ENCODE measurements at regions not wholly inside any gene's neighbourhood (a gene's known extent, or its start where the extent isn't known, plus 50 kb on each side); places are given as distances from the start of the nearest gene placed in this dataset.
"Not testable (repeated sequence)": the region's sequence is repeated elsewhere in the genome, so short reads cannot be mapped to it uniquely, and the experiment has no call there.

DNA sequence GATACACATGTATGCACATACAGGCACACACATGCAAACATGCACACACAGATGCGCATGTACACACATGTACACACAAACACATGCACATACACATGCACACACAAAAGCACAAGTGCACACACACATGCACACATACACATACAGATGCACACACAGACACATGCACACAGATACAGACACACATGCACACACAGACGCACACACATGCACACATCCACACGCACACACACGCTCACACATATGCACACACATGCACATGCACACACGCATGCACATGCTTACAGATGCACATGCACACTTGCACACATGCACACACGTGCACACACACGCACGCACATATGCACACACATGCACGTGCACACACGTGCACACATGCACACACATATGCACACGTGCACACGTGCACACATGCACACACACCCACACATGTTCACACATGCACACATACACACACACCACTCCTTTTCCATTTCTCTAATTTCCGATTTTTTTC lies 283.8 kb upstream of the FRG2C start:
- H3K4me3 ChIP-seq (ENCODE audit: low read depth, low read length) = no peak overlapping the region
- H3K36me3 ChIP-seq (replicated peaks) = no peaks in the 10 kb centered on the region
- in situ Hi-C loops (cut with HindIII; ENCODE audit: low pct_ligation_motif_present, low sequenced_read_pairs) = no loop called here
- H3K27me3 ChIP-seq (replicated peaks) = no peaks in the 10 kb centered on the region
- no peak overlapping the region for H3K27ac ChIP-seq
- no peak for TF ChIP-seq CTCF (IDR thresholded peaks at IDR 0.05; ENCODE audit: low read depth, low read length, missing control alignments)
- no peak for DNase-seq

DNA sequence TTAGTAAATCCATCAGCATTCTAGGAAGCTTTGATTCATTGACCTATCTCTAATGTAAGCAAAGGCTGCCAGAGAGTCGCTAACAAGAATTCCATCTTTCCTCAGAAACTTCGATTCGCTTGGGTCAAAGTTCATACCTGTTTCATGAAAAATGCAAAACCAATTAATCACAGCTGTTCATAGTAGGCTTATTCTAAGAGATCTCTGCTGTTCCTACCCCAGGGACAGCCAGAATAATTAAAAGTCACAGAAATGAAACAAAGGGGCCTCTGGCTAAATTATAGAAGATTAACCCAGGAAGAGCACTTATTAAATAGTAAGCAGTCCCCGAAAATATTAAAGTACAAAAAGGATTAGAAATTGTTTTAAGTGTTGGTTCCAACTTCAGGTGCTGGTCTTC lies 280.1 kb upstream of the FRG2C start:
- H3K27me3 ChIP-seq (replicated peaks); in situ Hi-C loops (cut with HindIII; ENCODE audit: low pct_ligation_motif_present, low sequenced_read_pairs); H3K36me3 ChIP-seq (replicated peaks); DNase-seq; H3K27ac ChIP-seq; H3K4me3 ChIP-seq (ENCODE audit: low read depth, low read length): not testable (repeated sequence)

GRCh38 chr3:75388486-75389124 lies 275.5 kb upstream of the FRG2C start:
- peak; percentile 14 for DNase-seq
- in situ Hi-C loops (cut with HindIII; ENCODE audit: low pct_ligation_motif_present, low sequenced_read_pairs); H3K36me3 ChIP-seq (replicated peaks); H3K4me3 ChIP-seq (ENCODE audit: low read depth, low read length); H3K27ac ChIP-seq; H3K27me3 ChIP-seq (replicated peaks): not testable (repeated sequence)

DNA sequence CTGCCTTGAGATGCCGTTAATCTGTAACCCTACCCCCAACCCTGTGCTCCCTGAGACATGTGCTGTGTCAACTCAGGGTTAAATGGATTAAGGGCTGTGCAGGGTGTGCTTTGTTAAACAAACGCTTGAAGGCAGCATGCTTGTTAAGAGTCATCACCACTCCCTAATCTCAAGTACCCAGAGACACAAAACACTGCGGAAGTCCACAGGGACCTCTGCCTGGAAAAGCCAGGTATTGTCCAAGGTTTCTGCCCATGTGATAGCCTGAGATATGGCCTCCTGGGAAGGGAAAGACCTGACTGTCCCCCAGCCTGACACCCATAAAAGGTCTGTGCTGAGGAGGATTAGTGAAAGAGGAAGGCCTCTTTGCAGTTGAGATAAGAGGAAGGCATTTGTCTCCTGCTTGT lies 270.8 kb upstream of the FRG2C start:
- H3K27ac ChIP-seq; H3K4me3 ChIP-seq (ENCODE audit: low read depth, low read length); H3K27me3 ChIP-seq (replicated peaks); in situ Hi-C loops (cut with HindIII; ENCODE audit: low pct_ligation_motif_present, low sequenced_read_pairs); DNase-seq; H3K36me3 ChIP-seq (replicated peaks): not testable (repeated sequence)

DNA sequence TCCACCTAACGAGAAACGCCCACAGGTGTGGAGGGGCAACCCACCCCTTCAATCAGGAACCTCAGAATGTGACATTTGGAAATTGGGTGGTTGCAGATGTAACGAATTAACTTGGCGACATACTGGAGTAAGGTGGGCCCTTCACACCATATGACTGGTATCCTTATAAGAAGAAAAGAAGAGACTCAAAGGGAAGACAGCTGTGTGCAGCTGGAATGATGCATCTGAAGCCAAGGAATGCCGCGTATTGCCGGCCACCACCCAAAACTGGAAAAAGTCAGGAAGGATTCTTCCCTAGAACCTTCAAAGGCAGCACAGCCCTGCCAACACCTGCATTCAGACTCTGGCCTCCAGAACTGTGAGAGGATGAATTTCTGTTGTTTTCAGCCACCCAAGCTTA lies 270.0 kb upstream of the FRG2C start:
- H3K4me3 ChIP-seq (ENCODE audit: low read depth, low read length); in situ Hi-C loops (cut with HindIII; ENCODE audit: low pct_ligation_motif_present, low sequenced_read_pairs); DNase-seq; H3K27ac ChIP-seq; H3K27me3 ChIP-seq (replicated peaks); H3K36me3 ChIP-seq (replicated peaks): not testable (repeated sequence)

DNA sequence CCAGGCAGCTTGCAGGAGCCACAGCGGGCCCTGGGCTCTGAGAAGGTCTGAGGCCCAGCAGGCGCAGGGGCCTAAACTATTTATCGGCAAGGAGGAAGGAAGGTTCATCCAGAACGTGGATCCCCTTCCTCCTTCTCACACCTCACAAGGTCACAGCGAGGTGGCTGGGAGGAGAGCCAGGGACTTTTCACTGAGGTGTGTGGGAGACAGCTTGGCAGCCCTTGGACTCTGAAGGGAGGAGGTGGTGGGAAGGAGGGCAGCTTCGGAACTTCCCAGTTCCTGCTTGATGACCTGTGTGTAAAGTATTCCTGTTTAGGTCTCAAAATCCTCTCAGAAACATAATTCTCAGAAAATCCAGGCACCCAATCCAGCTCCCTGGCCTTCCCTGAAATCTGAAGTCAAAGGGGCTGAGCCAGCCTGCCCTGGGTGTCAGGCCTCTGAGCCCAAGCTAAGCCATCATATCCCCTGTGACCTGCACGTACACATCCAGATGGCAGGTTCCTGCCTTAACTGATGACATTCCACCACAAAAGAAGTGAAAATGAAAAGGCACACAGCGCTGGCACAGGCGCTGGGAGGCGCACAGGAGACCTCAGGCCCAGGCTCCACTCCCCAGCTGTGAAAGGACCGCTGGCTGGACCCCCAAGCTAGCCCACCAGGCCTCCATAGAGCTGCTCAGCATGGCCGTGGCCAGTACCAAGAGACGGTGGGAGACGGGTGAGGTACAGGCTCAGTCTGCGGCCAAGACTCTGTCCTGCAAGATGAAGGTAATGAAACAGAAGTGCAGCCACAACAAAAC lies 269.4 kb upstream of the FRG2C start:
- in situ Hi-C loops (cut with HindIII; ENCODE audit: low pct_ligation_motif_present, low sequenced_read_pairs); H3K27me3 ChIP-seq (replicated peaks); H3K27ac ChIP-seq; DNase-seq; H3K36me3 ChIP-seq (replicated peaks); H3K4me3 ChIP-seq (ENCODE audit: low read depth, low read length): not testable (repeated sequence)

- TF ChIP-seq CTCF (IDR thresholded peaks at IDR 0.05; ENCODE audit: low read depth, low read length, missing control alignments) = no peak
- Histone ChIP-seq H3K4me3 (ENCODE audit: low read depth, low read length) (peak overlapping the region; percentile 3), H3K27ac (no peak overlapping the region), H3K36me3 (replicated peaks) (no peaks in the 10 kb centered on the region), H3K27me3 (replicated peaks) (no peaks in the 10 kb centered on the region)
- DNase-seq = no peak
- in situ Hi-C loops (cut with HindIII; ENCODE audit: low pct_ligation_motif_present, low sequenced_read_pairs) = no loop called here
Observed at GRCh38 chr3:75395580-75396315, 268.4 kb upstream of the FRG2C start.

DNA sequence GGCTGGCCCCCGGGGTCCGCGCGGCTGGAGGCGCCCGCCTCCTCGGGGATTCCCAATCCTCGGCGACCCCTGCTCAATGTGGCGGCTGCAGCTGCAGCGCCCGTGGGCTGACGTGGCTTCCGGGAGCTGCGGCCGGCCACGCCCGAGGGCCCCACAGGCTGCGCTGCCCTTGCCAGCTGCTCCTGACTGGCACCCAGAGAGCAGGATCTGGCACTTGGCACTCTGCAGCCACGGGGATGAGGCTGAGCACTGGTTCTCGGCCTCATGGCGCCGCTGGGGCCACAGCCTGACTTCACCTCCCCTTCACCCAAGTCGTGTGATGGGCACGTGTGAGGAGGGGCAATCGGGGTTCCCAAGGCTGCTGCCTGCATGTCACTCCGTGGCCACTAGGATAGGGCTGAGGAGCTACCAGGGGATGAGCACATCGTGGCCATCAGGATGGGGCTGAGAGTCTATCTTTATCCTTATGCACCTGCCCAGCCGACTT lies 267.8 kb upstream of the FRG2C start:
- in situ Hi-C loops (cut with HindIII; ENCODE audit: low pct_ligation_motif_present, low sequenced_read_pairs) = no loop called here
- Histone ChIP-seq H3K27ac (no peak overlapping the region), H3K27me3 (replicated peaks) (no peaks in the 10 kb centered on the region), H3K36me3 (replicated peaks) (no peaks in the 10 kb centered on the region), H3K4me3 (ENCODE audit: low read depth, low read length) (no peak overlapping the region)
- no peak for TF ChIP-seq CTCF (IDR thresholded peaks at IDR 0.05; ENCODE audit: low read depth, low read length, missing control alignments)
- DNase-seq = no peak

DNA sequence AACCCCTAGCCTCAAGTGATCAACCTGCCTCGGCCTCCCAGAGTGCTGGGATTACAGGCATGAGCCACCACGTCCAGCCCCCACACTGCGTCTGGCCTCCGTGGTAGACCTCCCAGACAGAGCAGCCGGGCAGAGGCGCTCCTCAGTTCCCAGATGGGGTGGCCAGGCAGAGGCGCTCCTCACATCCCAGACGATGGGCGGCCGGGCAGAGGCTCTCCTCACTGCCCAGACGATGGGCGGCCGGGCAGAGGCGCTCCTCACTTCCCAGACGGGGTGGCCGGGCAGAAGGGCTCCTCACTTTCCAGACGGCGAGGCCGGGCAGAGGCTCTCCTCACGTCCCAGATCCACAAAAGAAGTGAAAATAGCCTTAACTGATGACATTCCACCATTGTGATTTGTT lies 266.6 kb upstream of the FRG2C start:
- H3K27me3 ChIP-seq (replicated peaks); in situ Hi-C loops (cut with HindIII; ENCODE audit: low pct_ligation_motif_present, low sequenced_read_pairs); H3K36me3 ChIP-seq (replicated peaks); H3K27ac ChIP-seq; DNase-seq; H3K4me3 ChIP-seq (ENCODE audit: low read depth, low read length): not testable (repeated sequence)

Measured in brain microvascular endothelial cell (primary cell).